Adrenal gland (tissue), 9 donors: ENCODE measurements at regions not wholly inside any gene's neighbourhood (a gene's known extent, or its start where the extent isn't known, plus 50 kb on each side); places are given as distances from the start of the nearest gene placed in this dataset.
"Not testable (repeated sequence)": the region's sequence is repeated elsewhere in the genome, so short reads cannot be mapped to it uniquely, and the experiment has no call there.

Experiments
- DNase-seq, 7 donors: peaks; one replicate each; pipeline ENCODE4 v3.0.0-alpha.2; 2019 to 2020
- H3K27ac ChIP-seq, 5 donors: fragments of 200-600 bp; sonication (generic) in 4 of 5; 1 replicate in 3 of 5; 2 replicates in 2 of 5; pipeline versions ENCODE4 v1.5.1 to v1.8.0; 2016 to 2020; ENCODE audit warnings: mild to moderate bottlenecking in 1 of 5
- H3K27me3 ChIP-seq: fragments of 200-600 bp; 2 replicates; pipeline ENCODE4 v1.8.0; 2021
- H3K36me3 ChIP-seq, 2 donors: fragments of 200-600 bp; replicated peaks in 1 of 2; 1 replicate in 1 of 2; 2 replicates in 1 of 2; pipeline versions ENCODE4 v1.5.1 to v1.8.0; 2018 to 2022
- H3K4me1 ChIP-seq, 2 donors: fragments of 200-600 bp; replicated peaks in 1 of 2; 1 replicate in 1 of 2; 2 replicates in 1 of 2; pipeline versions ENCODE4 v1.5.1 to v1.8.0; 2018 to 2021
- H3K4me3 ChIP-seq, 4 donors: fragments of 200-600 bp; sonication (generic) in 3 of 4; one replicate each; pipeline ENCODE4 v1.5.1; 2016 to 2018
- H3K9me3 ChIP-seq, 3 donors: fragments of 200-600 bp; sonication (generic) in 1 of 3; replicated peaks in 1 of 3; 1 replicate in 2 of 3; 2 replicates in 1 of 3; pipeline versions ENCODE4 v1.5.1 to v1.8.0; 2016 to 2021
- CTCF ChIP-seq, 6 experiments: fragments of 450-650 bp in 4 of 6; fragments of 200-600 bp in 2 of 6; sonication (generic) in 1 of 6; IDR thresholded peaks; 1 replicate in 5 of 6; 2 replicates in 1 of 6; pipeline versions ENCODE4 v1.5.1 to v1.8.0; 2016 to 2021; ENCODE audit warnings: antibody characterized with exemption in 6 of 6, mild to moderate bottlenecking in 2 of 6, moderate library complexity in 1 of 6
- POLR2A ChIP-seq, 2 donors: fragments of 450-650 bp; IDR thresholded peaks; one replicate each; pipeline ENCODE4 v1.6.1; 2017; ENCODE audit warnings: antibody characterized with exemption in 2 of 2, mild to moderate bottlenecking in 2 of 2, moderate library complexity in 1 of 2
- WGBS, 4 donors: extraction: QIAGEN DNeasy Blood & Tissue Kit in 2 of 4; methylation state at CpG; one replicate each; pipeline versions ENCODE4 v1.1.5 to v1.1.7; 2013 to 2017; 5-methylcytosine and 5-hydroxymethylcytosine counted together
- intact Hi-C, 2 donors: fragments of 100-400 bp; cut with DNase I; formaldehyde crosslinking; loops; one replicate each; pipeline versions ENCODE4 v1.14.1 to v1.15.0; 2022 to 2023
- donor health status: healthy with polysubstance abuse.
- donor health status: Bipolar disorder and iron deficiency.
- donor health status: DM: yes; HTN: yes; CAD: no.
- donor health status: DM: no; HTN: no; CAD: no.
- donor health status: DM: no; HTN: no; CAD: no.

DNA sequence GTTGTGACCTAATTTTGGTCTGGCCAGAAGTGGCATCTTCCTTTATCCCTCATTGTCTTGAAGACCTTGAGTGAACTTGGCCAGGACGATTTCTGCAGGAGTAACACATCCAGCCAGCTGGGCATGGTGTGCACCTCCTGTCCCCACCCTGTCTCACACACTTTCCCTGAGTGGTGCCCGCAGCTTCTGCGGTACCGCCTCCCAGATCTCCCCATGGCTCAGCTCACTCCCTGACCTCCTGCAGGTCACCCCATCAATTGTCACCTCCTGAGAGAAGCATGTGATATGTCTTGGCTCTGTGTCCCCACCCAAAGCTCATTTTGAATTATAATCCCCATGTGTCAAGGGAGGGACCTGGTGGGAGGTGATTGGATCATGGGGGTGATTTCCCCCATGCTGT lies 50.2 kb upstream of the TP53I11 start:
- no peaks in the 10 kb centered on the region for H3K9me3 ChIP-seq
- no peak overlapping the region for H3K4me3 ChIP-seq
- H3K36me3 ChIP-seq: no peaks in the 10 kb centered on the region
- H3K27me3 ChIP-seq: no peaks in the 10 kb centered on the region
- DNase-seq: no peak
- H3K4me1 ChIP-seq: no peaks in the 10 kb centered on the region
- no peak overlapping the region for H3K27ac ChIP-seq
- intact Hi-C loops: no loop called here
- no peak for TF ChIP-seq POLR2A (IDR thresholded peaks at IDR 0.05)
- no peak for TF ChIP-seq CTCF (IDR thresholded peaks at IDR 0.05)
- 82 to 87% (median 84%) methylated on average over 4 of the region's 4 CpGs for WGBS, 4 donors

DNA sequence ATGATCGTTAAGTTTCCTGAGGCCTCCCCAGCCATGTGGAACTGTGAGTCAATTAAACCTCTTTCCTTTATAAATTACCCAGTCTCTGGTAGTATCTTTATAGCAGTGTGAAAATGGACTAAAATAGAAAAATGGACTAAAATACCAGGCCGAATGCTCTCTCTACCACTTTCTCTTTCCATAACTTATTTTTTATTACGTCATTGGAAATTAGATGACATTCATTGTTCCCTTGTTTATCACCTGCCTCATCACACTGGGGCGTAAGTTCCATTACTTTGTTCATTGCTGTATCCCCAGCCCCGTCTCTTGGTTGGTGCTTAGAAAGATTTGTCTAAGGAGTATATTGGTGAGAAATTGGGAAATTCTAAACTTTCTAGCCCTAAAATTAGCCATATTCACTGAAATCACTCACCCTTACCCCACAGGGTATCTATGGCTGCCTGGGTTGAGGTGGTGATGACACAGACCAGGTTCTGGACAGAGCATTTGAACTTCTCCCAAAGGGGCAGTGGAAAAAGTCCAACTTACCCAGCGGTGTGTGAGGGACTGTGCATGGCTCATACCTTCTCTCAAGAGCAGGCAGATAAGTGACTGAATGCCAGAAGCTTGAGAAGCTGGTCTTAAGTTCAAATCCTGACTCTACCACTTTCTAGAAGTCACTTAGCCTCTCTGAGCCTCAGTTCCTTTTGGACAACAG lies 50.9 kb upstream of the TP53I11 start:
- WGBS, 4 donors: 84 to 92% (median 85%) methylated on average over 6 of the region's 6 CpGs
- H3K27me3 ChIP-seq: no peaks in the 10 kb centered on the region
- intact Hi-C loops: no loop called here
- no peak overlapping the region for H3K4me3 ChIP-seq
- no peaks in the 10 kb centered on the region for H3K36me3 ChIP-seq
- DNase-seq: no peak
- no peaks in the 10 kb centered on the region for H3K9me3 ChIP-seq
- TF ChIP-seq CTCF (IDR thresholded peaks at IDR 0.05): no peak
- TF ChIP-seq POLR2A (IDR thresholded peaks at IDR 0.05): no peak
- H3K27ac ChIP-seq: no peak overlapping the region
- H3K4me1 ChIP-seq: no peaks in the 10 kb centered on the region

DNA sequence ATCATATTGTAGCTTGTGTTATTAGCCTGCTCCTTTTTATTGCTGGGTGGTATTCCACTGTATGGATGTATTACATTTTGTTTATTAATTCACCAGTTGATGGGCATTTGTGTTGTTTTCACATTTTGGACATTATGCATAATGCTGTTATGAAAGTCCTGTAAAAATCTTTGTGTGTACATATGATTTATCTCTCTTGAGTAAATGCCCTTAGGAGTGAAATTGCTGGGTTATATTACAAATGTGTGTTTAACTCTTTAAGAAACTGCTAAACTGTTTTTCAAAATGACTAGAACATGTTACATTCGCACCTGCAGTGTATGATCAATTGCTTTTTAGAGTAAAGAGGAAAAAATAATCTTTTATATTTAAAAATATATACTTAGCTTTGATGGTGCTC lies 54.4 kb upstream of the TP53I11 start:
- TF ChIP-seq POLR2A (IDR thresholded peaks at IDR 0.05): no peak
- no peak for DNase-seq
- H3K9me3 ChIP-seq: no peaks in the 10 kb centered on the region
- no peaks in the 10 kb centered on the region for H3K36me3 ChIP-seq
- no peak overlapping the region for H3K4me3 ChIP-seq
- H3K27ac ChIP-seq: no peak overlapping the region
- H3K27me3 ChIP-seq: no peaks in the 10 kb centered on the region
- WGBS, 4 donors: 84 to 94% (median 90%) methylated on average over 1 of the region's 1 CpG
- no peaks in the 10 kb centered on the region for H3K4me1 ChIP-seq
- intact Hi-C loops: no loop called here

DNA sequence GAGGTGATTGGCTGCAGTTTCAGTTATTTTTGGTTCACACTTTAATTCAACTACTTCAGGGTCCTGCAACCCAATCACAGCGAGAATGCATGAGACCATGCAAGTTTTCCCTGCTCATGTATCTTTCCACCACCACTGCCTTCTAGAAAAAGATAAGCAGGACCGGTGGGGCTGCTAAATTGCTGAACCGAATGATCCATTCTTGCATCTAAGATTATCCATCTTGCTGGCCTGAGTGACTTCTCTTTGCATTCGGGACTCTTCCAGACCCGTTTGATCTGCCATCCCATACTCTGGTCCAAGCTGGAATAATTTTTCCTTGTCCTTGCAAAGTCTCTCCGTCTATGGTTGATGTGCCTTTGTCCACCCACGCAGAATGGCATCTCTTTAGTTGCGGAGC lies 56.3 kb upstream of the TP53I11 start:
- intact Hi-C loops: no loop called here
- no peaks in the 10 kb centered on the region for H3K4me1 ChIP-seq
- no peaks in the 10 kb centered on the region for H3K27me3 ChIP-seq
- no peak for DNase-seq
- WGBS, 4 donors: 61 to 68% (median 65%) methylated on average over 8 of the region's 8 CpGs
- no peaks in the 10 kb centered on the region for H3K36me3 ChIP-seq
- H3K4me3 ChIP-seq: no peak overlapping the region
- no peak overlapping the region for H3K27ac ChIP-seq
- TF ChIP-seq POLR2A (IDR thresholded peaks at IDR 0.05): no peak
- no peak for TF ChIP-seq CTCF (IDR thresholded peaks at IDR 0.05)
- no peaks in the 10 kb centered on the region for H3K9me3 ChIP-seq

DNA sequence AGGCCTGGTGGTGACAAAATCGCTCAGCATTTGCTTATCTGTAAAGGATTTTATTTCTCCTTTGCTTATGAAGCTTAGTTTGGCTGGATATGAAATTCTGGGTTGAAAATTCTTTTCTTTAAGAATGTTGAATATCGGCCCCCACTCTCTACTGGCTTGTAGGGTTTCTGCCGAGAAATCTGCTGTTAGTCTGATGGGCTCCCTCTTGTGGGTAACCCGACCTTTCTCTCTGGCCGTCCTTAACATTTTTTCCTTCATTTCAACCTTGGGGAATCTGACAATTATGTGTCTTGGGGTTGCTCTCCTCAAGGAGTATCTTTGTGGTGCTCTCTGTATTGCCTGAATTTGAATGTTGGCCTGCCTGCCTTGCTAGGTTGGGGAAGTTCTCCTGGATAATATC lies 65.3 kb upstream of the TP53I11 start:
- H3K9me3 ChIP-seq, H3K36me3 ChIP-seq, H3K27me3 ChIP-seq, H3K27ac ChIP-seq, DNase-seq, H3K4me3 ChIP-seq, intact Hi-C loops, H3K4me1 ChIP-seq: not testable (repeated sequence)
- 61 to 82% (median 68%) methylated on average over 5 of the region's 5 CpGs for WGBS, 4 donors

- H3K36me3 ChIP-seq, intact Hi-C loops, H3K4me1 ChIP-seq, DNase-seq, H3K27ac ChIP-seq, H3K9me3 ChIP-seq, H3K4me3 ChIP-seq, H3K27me3 ChIP-seq: not testable (repeated sequence)
- 71 to 82% (median 82%) methylated on average over 4 of the region's 4 CpGs for WGBS, 4 donors
Measured at GRCh38 chr11:45016446-45016845, 65.8 kb upstream of the TP53I11 start.
